ENCODE measurements at regions not wholly inside any gene's neighbourhood (a gene's known extent, or its start where the extent isn't known, plus 50 kb on each side); places are given as distances from the start of the nearest gene placed in this dataset.

DNA sequence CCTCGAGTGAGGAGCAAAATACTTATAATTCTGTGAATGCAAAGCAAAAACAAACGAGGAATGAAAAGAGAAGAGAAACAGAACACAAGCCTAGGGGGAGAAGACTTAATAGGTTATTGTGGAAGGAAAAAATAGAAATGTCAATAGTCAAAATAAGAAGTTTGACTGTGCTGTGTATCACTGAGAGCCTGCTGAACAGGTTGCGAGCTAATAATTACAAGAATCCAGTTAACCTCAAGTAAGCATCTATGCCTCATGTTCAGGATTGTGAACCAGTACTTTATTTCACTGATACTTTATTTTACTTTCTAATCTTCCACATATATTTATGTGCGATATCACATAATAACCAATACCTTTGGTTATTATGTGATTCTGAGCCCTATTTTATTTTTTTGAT lies 316.7 kb downstream of the OTUD1 start:
- TF ChIP-seq, protein P1, sequence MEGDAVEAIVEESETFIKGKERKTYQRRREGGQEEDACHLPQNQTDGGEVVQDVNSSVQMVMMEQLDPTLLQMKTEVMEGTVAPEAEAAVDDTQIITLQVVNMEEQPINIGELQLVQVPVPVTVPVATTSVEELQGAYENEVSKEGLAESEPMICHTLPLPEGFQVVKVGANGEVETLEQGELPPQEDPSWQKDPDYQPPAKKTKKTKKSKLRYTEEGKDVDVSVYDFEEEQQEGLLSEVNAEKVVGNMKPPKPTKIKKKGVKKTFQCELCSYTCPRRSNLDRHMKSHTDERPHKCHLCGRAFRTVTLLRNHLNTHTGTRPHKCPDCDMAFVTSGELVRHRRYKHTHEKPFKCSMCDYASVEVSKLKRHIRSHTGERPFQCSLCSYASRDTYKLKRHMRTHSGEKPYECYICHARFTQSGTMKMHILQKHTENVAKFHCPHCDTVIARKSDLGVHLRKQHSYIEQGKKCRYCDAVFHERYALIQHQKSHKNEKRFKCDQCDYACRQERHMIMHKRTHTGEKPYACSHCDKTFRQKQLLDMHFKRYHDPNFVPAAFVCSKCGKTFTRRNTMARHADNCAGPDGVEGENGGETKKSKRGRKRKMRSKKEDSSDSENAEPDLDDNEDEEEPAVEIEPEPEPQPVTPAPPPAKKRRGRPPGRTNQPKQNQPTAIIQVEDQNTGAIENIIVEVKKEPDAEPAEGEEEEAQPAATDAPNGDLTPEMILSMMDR (conservative IDR thresholded peaks at IDR 0.05 in 1 of 2, IDR thresholded peaks at IDR 0.05 in 1 of 2; ENCODE audit: low read depth in 1 of 2, low read length in 2 of 2): no peak
- TF ChIP-seq EZH2 (IDR thresholded peaks at IDR 0.05; ENCODE audit: low read length, missing control alignments): no peak
